DOHH2 (cell line): ENCODE measurements at regions not wholly inside any gene's neighbourhood (a gene's known extent, or its start where the extent isn't known, plus 50 kb on each side); places are given as distances from the start of the nearest gene placed in this dataset.

Experiments
- H3F3A ChIP-seq: fragments of 200-600 bp; sonication (generic), shearing (Covaris generic); 2 replicates; pipeline ENCODE4 v1.6.0; 2016; ENCODE audit warnings: antibody characterized with exemption, mild to moderate bottlenecking; ENCODE audit not compliant: control insufficient read depth, insufficient read depth
- H3K27ac ChIP-seq: fragments of 200-600 bp; sonication (generic); 2 replicates; pipeline ENCODE4 v1.5.1; 2014; ENCODE audit warnings: low read depth, mild to moderate bottlenecking, low read length, moderate library complexity
- H3K27me3 ChIP-seq: fragments of 200-600 bp; sonication (generic); 2 replicates; pipeline ENCODE4 v1.6.1; 2014; ENCODE audit warnings: mild to moderate bottlenecking, low read length, mixed read lengths; ENCODE audit not compliant: control insufficient read depth
- H3K36me3 ChIP-seq: fragments of 200-600 bp; sonication (generic); 2 replicates; pipeline ENCODE4 v1.6.1; 2014; ENCODE audit warnings: mild to moderate bottlenecking, low read length, moderate library complexity, mixed read lengths; ENCODE audit not compliant: control insufficient read depth
- H3K4me1 ChIP-seq: fragments of 200-600 bp; sonication (generic); 2 replicates; pipeline ENCODE4 v1.6.1; 2014; ENCODE audit warnings: mild to moderate bottlenecking, low read length, mixed read lengths; ENCODE audit not compliant: control insufficient read depth
- H3K4me2 ChIP-seq: fragments of 200-600 bp; sonication (generic); 2 replicates; pipeline ENCODE4 v1.6.0; 2014; ENCODE audit warnings: mild to moderate bottlenecking, low read length, moderate library complexity
- H3K4me3 ChIP-seq: fragments of 200-600 bp; sonication (generic); 2 replicates; pipeline ENCODE4 v1.5.1; 2014; ENCODE audit warnings: mild to moderate bottlenecking, low read length, mixed read lengths
- H3K79me2 ChIP-seq: fragments of 200-600 bp; sonication (generic); 2 replicates; pipeline ENCODE4 v1.6.1; 2014; ENCODE audit warnings: mild to moderate bottlenecking, low read length, mixed read lengths; ENCODE audit not compliant: control insufficient read depth
- H3K9me2 ChIP-seq: fragments of 200-600 bp; sonication (generic); replicated peaks from 2 replicates; pipeline ENCODE4 v1.6.1; 2014; ENCODE audit warnings: mild to moderate bottlenecking, low read length, mixed read lengths; ENCODE audit not compliant: control insufficient read depth
- H3K9me3 ChIP-seq: fragments of 200-600 bp; sonication (generic); 2 replicates; pipeline ENCODE4 v1.6.1; 2014; ENCODE audit warnings: antibody characterized with exemption, low read length, mixed read lengths; ENCODE audit not compliant: control insufficient read depth, insufficient read depth
- H4K20me1 ChIP-seq: fragments of 200-600 bp; sonication (generic); 2 replicates; pipeline ENCODE4 v1.6.0; 2014; ENCODE audit warnings: low read depth, mild to moderate bottlenecking, antibody characterized with exemption, low read length, moderate library complexity; ENCODE audit not compliant: control insufficient read depth, insufficient read depth
- EZH2phosphoT487 ChIP-seq: fragments of 200-600 bp; sonication (generic); IDR thresholded peaks from 2 replicates; pipeline ENCODE4 v1.6.1; 2017; ENCODE audit warnings: borderline replicate concordance, mild to moderate bottlenecking, antibody characterized with exemption, low read length, moderate library complexity, mixed read lengths
- TF ChIP-seq, protein P1 (sequence below): fragments of 200-600 bp; sonication (generic); IDR thresholded peaks from one replicate; pipeline ENCODE4 v1.5.1; 2014; ENCODE audit warnings: antibody characterized with exemption, mild to moderate bottlenecking, low read depth, low read length; ENCODE audit not compliant: poor library complexity, severe bottlenecking

DNA sequence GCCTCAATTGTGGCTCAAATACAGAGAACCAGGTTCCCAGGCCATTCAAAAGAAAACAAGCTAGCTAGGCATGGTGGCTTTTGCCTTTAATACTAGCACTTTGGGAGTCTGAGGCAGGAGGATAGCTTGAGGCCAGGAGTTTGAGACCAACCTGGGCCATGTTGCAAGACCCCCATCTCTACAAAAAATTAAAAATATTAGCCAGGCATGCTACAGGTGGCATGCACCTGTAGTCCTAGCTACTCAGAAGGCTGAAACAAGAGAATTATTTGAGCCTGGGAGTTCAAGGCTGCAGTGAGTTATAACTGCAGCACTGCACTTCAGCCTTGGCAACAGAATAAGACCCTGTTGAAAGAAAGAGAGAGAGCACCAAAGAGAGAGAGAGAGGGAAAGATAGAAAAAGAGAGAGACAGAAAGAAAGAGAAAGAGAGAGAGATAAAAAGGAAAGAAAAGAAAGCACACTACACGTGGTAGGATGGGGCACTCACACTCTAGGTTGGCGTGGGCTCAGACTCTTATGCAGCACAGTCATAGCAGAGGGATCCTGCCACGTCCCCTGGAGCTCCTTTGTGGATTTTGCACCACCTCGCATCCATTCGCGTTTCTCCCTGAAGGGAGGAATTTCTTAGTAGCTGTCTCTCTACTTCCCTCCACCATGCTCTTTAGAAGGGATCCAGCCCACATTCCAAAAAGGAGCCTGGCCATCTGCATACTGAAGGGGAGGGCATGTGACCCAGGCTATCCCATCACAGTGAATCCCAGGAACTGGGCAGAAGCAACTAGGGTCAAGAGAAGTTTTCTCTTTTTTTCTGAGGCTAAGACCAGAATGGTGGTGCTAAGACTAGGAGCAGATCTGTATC lies 789.9 kb downstream of the UQCRFS1 start:
- Histone ChIP-seq H3K9me3 (peaks cover 3% of the 10 kb centered on the region; the same call in 1 of the 2 replicates), H4K20me1 (no peaks in the 10 kb centered on the region), H3F3A (no peaks in the 10 kb centered on the region), H3K27ac (no peak overlapping the region), H3K36me3 (no peaks in the 10 kb centered on the region), H3K4me1 (no peaks in the 10 kb centered on the region), H3K79me2 (no peaks in the 10 kb centered on the region), H3K27me3 (no peaks in the 10 kb centered on the region), H3K4me2 (no peak overlapping the region), H3K4me3 (no peak overlapping the region), H3K9me2 (no peaks in the 10 kb centered on the region)
- no peak for TF ChIP-seq EZH2phosphoT487
- TF ChIP-seq, protein P1, sequence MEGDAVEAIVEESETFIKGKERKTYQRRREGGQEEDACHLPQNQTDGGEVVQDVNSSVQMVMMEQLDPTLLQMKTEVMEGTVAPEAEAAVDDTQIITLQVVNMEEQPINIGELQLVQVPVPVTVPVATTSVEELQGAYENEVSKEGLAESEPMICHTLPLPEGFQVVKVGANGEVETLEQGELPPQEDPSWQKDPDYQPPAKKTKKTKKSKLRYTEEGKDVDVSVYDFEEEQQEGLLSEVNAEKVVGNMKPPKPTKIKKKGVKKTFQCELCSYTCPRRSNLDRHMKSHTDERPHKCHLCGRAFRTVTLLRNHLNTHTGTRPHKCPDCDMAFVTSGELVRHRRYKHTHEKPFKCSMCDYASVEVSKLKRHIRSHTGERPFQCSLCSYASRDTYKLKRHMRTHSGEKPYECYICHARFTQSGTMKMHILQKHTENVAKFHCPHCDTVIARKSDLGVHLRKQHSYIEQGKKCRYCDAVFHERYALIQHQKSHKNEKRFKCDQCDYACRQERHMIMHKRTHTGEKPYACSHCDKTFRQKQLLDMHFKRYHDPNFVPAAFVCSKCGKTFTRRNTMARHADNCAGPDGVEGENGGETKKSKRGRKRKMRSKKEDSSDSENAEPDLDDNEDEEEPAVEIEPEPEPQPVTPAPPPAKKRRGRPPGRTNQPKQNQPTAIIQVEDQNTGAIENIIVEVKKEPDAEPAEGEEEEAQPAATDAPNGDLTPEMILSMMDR = no peak

DNA sequence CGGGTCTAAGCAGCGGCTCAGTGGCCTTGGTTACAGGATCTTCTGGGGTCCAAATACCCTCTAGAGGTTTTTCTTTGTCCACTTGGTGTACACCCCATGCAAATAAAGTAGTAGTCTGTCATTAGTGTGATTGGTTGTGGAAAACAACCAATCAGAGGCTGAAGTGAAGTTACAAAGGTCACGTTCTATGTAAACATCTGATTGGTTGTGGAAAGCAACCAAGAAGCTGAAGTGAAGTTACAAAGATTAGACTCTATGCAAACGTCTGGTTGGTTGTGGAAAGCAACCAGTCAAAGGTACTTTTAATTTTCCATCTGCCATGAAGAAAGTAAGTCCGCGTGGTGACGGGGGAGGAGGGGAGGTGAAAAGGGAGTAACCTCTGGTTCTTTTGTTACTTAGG lies 790.9 kb downstream of the UQCRFS1 start:
- Histone ChIP-seq H3K79me2 (no peaks in the 10 kb centered on the region), H3K27me3 (no peaks in the 10 kb centered on the region), H3K9me3 (no peaks in the 10 kb centered on the region), H3K4me2 (no peak overlapping the region), H3F3A (no peaks in the 10 kb centered on the region), H4K20me1 (no peaks in the 10 kb centered on the region), H3K4me3 (no peak overlapping the region), H3K4me1 (no peaks in the 10 kb centered on the region), H3K27ac (no peak overlapping the region), H3K9me2 (no peaks in the 10 kb centered on the region), H3K36me3 (no peaks in the 10 kb centered on the region)
- no peak for TF ChIP-seq EZH2phosphoT487

DNA sequence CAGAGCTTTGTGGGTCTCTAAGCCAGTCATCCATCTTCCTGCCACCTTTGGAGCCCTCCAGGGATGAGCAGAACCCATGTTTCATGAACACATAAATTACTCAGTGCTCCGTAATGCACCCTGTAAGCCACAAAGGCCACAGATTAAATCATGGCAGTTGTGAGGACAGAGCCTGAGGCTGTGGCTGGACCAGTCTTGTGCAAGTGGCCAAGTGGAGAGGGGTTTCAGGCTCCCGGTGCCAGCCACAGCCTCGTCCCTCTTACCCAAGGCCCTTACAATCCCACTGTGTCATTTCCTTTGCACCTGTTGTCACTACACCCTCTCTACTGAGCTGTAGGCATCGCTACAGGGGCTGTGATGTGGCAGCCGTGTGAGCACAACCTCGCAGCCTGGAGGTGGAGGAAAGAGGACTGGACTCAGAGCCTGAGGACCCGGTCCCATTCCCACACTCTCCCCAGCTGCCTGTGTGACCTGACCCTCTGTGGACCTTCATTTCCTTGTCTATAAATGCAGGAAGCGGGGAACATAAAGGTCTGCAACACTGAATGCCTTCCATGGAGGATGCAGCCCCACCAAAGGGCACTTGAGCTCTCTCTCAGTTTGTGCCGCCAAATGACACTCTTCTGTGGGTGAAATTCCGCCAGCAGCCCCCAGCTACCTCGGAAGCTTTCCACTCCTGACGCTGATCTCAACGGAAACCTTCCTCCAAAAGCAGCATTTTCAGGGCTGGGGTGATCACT lies 792.0 kb downstream of the UQCRFS1 start:
- no peaks in the 10 kb centered on the region for H3F3A ChIP-seq
- H4K20me1 ChIP-seq = no peaks in the 10 kb centered on the region
- TF ChIP-seq, protein P1 = no peak
- TF ChIP-seq EZH2phosphoT487 = no peak
- no peak overlapping the region for H3K4me3 ChIP-seq
- no peaks in the 10 kb centered on the region for H3K79me2 ChIP-seq
- no peaks in the 10 kb centered on the region for H3K9me2 ChIP-seq
- no peak overlapping the region for H3K27ac ChIP-seq
- no peak overlapping the region for H3K4me2 ChIP-seq
- no peaks in the 10 kb centered on the region for H3K4me1 ChIP-seq
- H3K36me3 ChIP-seq = no peaks in the 10 kb centered on the region
- H3K27me3 ChIP-seq = no peaks in the 10 kb centered on the region
- H3K9me3 ChIP-seq = no peaks in the 10 kb centered on the region

DNA sequence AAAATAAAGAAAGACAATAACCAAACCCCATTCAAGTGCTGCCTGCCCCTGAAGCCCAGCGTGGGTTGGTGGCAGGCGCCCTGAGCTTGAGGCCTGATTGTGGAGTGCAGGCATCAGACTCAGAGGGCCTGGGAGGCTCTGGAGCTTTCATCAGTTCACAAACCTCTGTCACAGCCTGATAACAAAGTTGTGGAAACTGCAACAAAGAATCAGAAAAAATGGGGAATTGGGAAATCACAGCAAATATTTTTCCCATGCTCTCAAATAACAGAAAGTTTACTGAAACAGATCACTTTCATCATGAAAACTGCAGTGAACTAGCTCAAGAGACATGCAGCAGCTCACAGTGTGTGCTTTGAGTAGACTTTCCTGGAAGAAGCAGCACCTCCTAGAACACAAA lies 793.6 kb downstream of the UQCRFS1 start:
- H3K4me2 ChIP-seq = no peak overlapping the region
- TF ChIP-seq, protein P1 = no peak
- no peak for TF ChIP-seq EZH2phosphoT487
- H3K4me1 ChIP-seq = no peaks in the 10 kb centered on the region
- no peak overlapping the region for H3K27ac ChIP-seq
- H3K4me3 ChIP-seq = no peak overlapping the region
- H3F3A ChIP-seq = no peaks in the 10 kb centered on the region
- H3K79me2 ChIP-seq = no peaks in the 10 kb centered on the region
- no peaks in the 10 kb centered on the region for H3K9me2 ChIP-seq
- H4K20me1 ChIP-seq = no peaks in the 10 kb centered on the region
- no peaks in the 10 kb centered on the region for H3K36me3 ChIP-seq
- H3K27me3 ChIP-seq = no peaks in the 10 kb centered on the region
- no peaks in the 10 kb centered on the region for H3K9me3 ChIP-seq
